ENCODE measurements at regions not wholly inside any gene's neighbourhood (a gene's known extent, or its start where the extent isn't known, plus 50 kb on each side); places are given as distances from the start of the nearest gene placed in this dataset.

- TF ChIP-seq POLR2A (IDR thresholded peaks at IDR 0.05), result no peak
- TF ChIP-seq, protein P1, sequence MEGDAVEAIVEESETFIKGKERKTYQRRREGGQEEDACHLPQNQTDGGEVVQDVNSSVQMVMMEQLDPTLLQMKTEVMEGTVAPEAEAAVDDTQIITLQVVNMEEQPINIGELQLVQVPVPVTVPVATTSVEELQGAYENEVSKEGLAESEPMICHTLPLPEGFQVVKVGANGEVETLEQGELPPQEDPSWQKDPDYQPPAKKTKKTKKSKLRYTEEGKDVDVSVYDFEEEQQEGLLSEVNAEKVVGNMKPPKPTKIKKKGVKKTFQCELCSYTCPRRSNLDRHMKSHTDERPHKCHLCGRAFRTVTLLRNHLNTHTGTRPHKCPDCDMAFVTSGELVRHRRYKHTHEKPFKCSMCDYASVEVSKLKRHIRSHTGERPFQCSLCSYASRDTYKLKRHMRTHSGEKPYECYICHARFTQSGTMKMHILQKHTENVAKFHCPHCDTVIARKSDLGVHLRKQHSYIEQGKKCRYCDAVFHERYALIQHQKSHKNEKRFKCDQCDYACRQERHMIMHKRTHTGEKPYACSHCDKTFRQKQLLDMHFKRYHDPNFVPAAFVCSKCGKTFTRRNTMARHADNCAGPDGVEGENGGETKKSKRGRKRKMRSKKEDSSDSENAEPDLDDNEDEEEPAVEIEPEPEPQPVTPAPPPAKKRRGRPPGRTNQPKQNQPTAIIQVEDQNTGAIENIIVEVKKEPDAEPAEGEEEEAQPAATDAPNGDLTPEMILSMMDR (IDR thresholded peaks at IDR 0.05), result no peak
These were observed 188.0 kb downstream of the DLL1 start for GRCh38 chr6:170102582-170103481.

All from body of pancreas (tissue), 4 donors.